Glutamatergic neuron (in vitro differentiated cells): ENCODE measurements at regions not wholly inside any gene's neighbourhood (a gene's known extent, or its start where the extent isn't known, plus 50 kb on each side); places are given as distances from the start of the nearest gene placed in this dataset.

ENCODE experiments used
- DNase-seq: peaks from one replicate; pipeline ENCODE4 v3.0.0; 2022
- H3K27ac Mint-ChIP-seq: one replicate; pipeline ENCODE4 v1.8.0; 2020; ENCODE audit warnings: mild to moderate bottlenecking, mixed read lengths, inconsistent platforms; ENCODE audit not compliant: unreplicated experiment
- H3K27me3 Mint-ChIP-seq: one replicate; pipeline ENCODE4 v1.8.0; 2020; ENCODE audit warnings: mild to moderate bottlenecking, moderate library complexity, mixed read lengths, inconsistent platforms; ENCODE audit not compliant: unreplicated experiment
- H3K36me3 Mint-ChIP-seq: one replicate; pipeline ENCODE4 v1.8.0; 2020; ENCODE audit warnings: mild to moderate bottlenecking, mixed read lengths, inconsistent platforms; ENCODE audit not compliant: unreplicated experiment
- H3K4me1 Mint-ChIP-seq: one replicate; pipeline ENCODE4 v1.8.0; 2020; ENCODE audit warnings: mild to moderate bottlenecking, low read depth, mixed read lengths, inconsistent platforms; ENCODE audit not compliant: unreplicated experiment
- H3K4me3 Mint-ChIP-seq: one replicate; pipeline ENCODE4 v1.8.0; 2020; ENCODE audit warnings: mild to moderate bottlenecking, mixed read lengths, inconsistent platforms; ENCODE audit not compliant: unreplicated experiment
- H3K9me3 Mint-ChIP-seq: one replicate; pipeline ENCODE4 v1.8.0; 2020; ENCODE audit warnings: mild to moderate bottlenecking, moderate library complexity, mixed read lengths, inconsistent platforms; ENCODE audit not compliant: unreplicated experiment
- CTCF ChIP-seq: fragments of 200-600 bp; sonication (generic); IDR thresholded peaks from one replicate; pipeline ENCODE4 v1.5.0; 2021; ENCODE audit not compliant: partially characterized antibody, unreplicated experiment

GRCh38 chr1:78779831-78780230 lies 130.2 kb downstream of the IFI44 start:
- Mint-ChIP-seq H3K27ac (no peak overlapping the region), H3K27me3 (no peaks in the 10 kb centered on the region), H3K4me3 (no peak overlapping the region), H3K4me1 (no peaks in the 10 kb centered on the region), H3K9me3 (peaks cover 2% of the 10 kb centered on the region), H3K36me3 (no peaks in the 10 kb centered on the region)
- no peak for TF ChIP-seq CTCF
- DNase-seq: no peak

GRCh38 chr1:78787544-78787943 lies 137.9 kb downstream of the IFI44 start:
- no peak for DNase-seq
- Mint-ChIP-seq H3K27me3 (peaks cover 2% of the 10 kb centered on the region), H3K9me3 (no peaks in the 10 kb centered on the region), H3K4me1 (peaks cover 9% of the 10 kb centered on the region), H3K4me3 (peak overlapping the region; percentile 28), H3K36me3 (no peaks in the 10 kb centered on the region), H3K27ac (peak overlapping the region; percentile 80)
- no peak for TF ChIP-seq CTCF

- peaks cover 9% of the 10 kb centered on the region for H3K4me1 Mint-ChIP-seq
- H3K27ac Mint-ChIP-seq: no peak overlapping the region
- H3K9me3 Mint-ChIP-seq: no peaks in the 10 kb centered on the region
- H3K4me3 Mint-ChIP-seq: no peak overlapping the region
- peaks cover 2% of the 10 kb centered on the region for H3K27me3 Mint-ChIP-seq
- no peak for DNase-seq
- TF ChIP-seq CTCF: no peak
- H3K36me3 Mint-ChIP-seq: no peaks in the 10 kb centered on the region
Measured at GRCh38 chr1:78790174-78790573, 140.5 kb downstream of the IFI44 start.

- Mint-ChIP-seq H3K4me3 (no peak overlapping the region), H3K4me1 (peaks cover 7% of the 10 kb centered on the region), H3K27ac (no peak overlapping the region), H3K9me3 (peaks cover 2% of the 10 kb centered on the region), H3K27me3 (peaks cover 2% of the 10 kb centered on the region), H3K36me3 (no peaks in the 10 kb centered on the region)
- TF ChIP-seq CTCF: no peak
- DNase-seq: no peak
Measured at GRCh38 chr1:78792756-78793155, 143.1 kb downstream of the IFI44 start.

GRCh38 chr1:78797108-78797781 lies 147.6 kb downstream of the IFI44 start:
- no peak overlapping the region for H3K27ac Mint-ChIP-seq
- DNase-seq: no peak
- H3K9me3 Mint-ChIP-seq: peaks cover 2% of the 10 kb centered on the region
- no peak for TF ChIP-seq CTCF
- H3K4me1 Mint-ChIP-seq: peaks cover 3% of the 10 kb centered on the region
- no peak overlapping the region for H3K4me3 Mint-ChIP-seq
- H3K36me3 Mint-ChIP-seq: no peaks in the 10 kb centered on the region
- no peaks in the 10 kb centered on the region for H3K27me3 Mint-ChIP-seq
